Right atrium auricular region (tissue), 2 donors: ENCODE measurements at regions not wholly inside any gene's neighbourhood (a gene's known extent, or its start where the extent isn't known, plus 50 kb on each side); places are given as distances from the start of the nearest gene placed in this dataset.

ENCODE experiments used
- DNase-seq: peaks from one replicate; pipeline ENCODE4 v3.0.0-alpha.2; 2019; ENCODE audit warnings: low spot score
- H3K27ac ChIP-seq, 2 donors: fragments of 200-600 bp; sonication (generic); 1 replicate in 1 of 2; 2 replicates in 1 of 2; pipeline ENCODE4 v1.5.1; 2016 to 2019
- H3K27me3 ChIP-seq, 2 donors: fragments of 200-600 bp; sonication (generic); one replicate each; pipeline versions ENCODE4 v1.5.1 to v1.6.0; 2017 to 2019
- H3K36me3 ChIP-seq: fragments of 200-600 bp; sonication (generic); one replicate; pipeline ENCODE4 v1.5.1; 2016
- H3K4me1 ChIP-seq, 2 donors: fragments of 200-600 bp; sonication (generic); one replicate each; pipeline versions ENCODE4 v1.5.1 to v1.6.0; 2017 to 2019
- H3K4me3 ChIP-seq, 2 donors: fragments of 200-600 bp; sonication (generic); 1 replicate in 1 of 2; 2 replicates in 1 of 2; pipeline ENCODE4 v1.5.1; 2017 to 2019; ENCODE audit warnings: mild to moderate bottlenecking in 1 of 2, moderate library complexity in 1 of 2
- H3K9me3 ChIP-seq, 2 donors: fragments of 200-600 bp; sonication (generic); one replicate each; pipeline ENCODE4 v1.5.1; 2019
- CTCF ChIP-seq, 2 donors: fragments of 200-600 bp; sonication (generic); IDR thresholded peaks; one replicate each; pipeline ENCODE4 v1.5.1; 2019; ENCODE audit warnings: antibody characterized with exemption in 2 of 2

GRCh38 chr4:19152264-19152663, 1099.4 kb upstream of the SLIT2 start:
- Histone ChIP-seq H3K27me3 (no peaks in the 10 kb centered on the region), H3K27ac (no peak overlapping the region), H3K4me1 (no peaks in the 10 kb centered on the region), H3K9me3 (peaks cover 0 to 24% of the 10 kb centered on the region in 2 donors), H3K4me3 (no peak overlapping the region), H3K36me3 (no peaks in the 10 kb centered on the region)
- no peak for DNase-seq
- no peak for TF ChIP-seq CTCF (IDR thresholded peaks at IDR 0.05)

- no peak for TF ChIP-seq CTCF (IDR thresholded peaks at IDR 0.05)
- no peaks in the 10 kb centered on the region for H3K27me3 ChIP-seq
- no peaks in the 10 kb centered on the region for H3K4me1 ChIP-seq
- peaks cover 0 to 24% of the 10 kb centered on the region in 2 donors for H3K9me3 ChIP-seq
- no peak for DNase-seq
- H3K4me3 ChIP-seq: no peak overlapping the region
- no peaks in the 10 kb centered on the region for H3K36me3 ChIP-seq
- H3K27ac ChIP-seq: no peak overlapping the region
Measured at GRCh38 chr4:19151684-19152083, 1100.0 kb upstream of the SLIT2 start.

- DNase-seq: no peak
- Histone ChIP-seq H3K27me3 (no peaks in the 10 kb centered on the region), H3K27ac (no peak overlapping the region), H3K4me3 (no peak overlapping the region), H3K4me1 (no peaks in the 10 kb centered on the region), H3K36me3 (no peaks in the 10 kb centered on the region), H3K9me3 (no peaks in the 10 kb centered on the region)
- TF ChIP-seq CTCF (IDR thresholded peaks at IDR 0.05): no peak
Measured at GRCh38 chr4:19146038-19146437, 1105.7 kb upstream of the SLIT2 start.

- TF ChIP-seq CTCF (IDR thresholded peaks at IDR 0.05): no peak
- no peak overlapping the region for H3K27ac ChIP-seq
- no peaks in the 10 kb centered on the region for H3K27me3 ChIP-seq
- no peaks in the 10 kb centered on the region for H3K36me3 ChIP-seq
- DNase-seq: no peak
- no peak overlapping the region for H3K4me3 ChIP-seq
- H3K4me1 ChIP-seq: no peaks in the 10 kb centered on the region
- H3K9me3 ChIP-seq: no peaks in the 10 kb centered on the region
Measured at GRCh38 chr4:19135895-19136633, 1114.5 kb upstream of the LCORL start.

- no peak for DNase-seq
- H3K36me3 ChIP-seq: no peaks in the 10 kb centered on the region
Measured at GRCh38 chr4:19134685-19135084, 1113.1 kb upstream of the LCORL start.

More at GRCh38 chr4:19134685-19135084, 1113.1 kb upstream of the LCORL start:
- Histone ChIP-seq H3K9me3 (no peaks in the 10 kb centered on the region), H3K27ac (no peak overlapping the region), H3K27me3 (no peaks in the 10 kb centered on the region), H3K4me1 (no peaks in the 10 kb centered on the region), H3K4me3 (no peak overlapping the region)
- no peak for TF ChIP-seq CTCF (IDR thresholded peaks at IDR 0.05)
